Inflammatory macrophage (primary cell): ENCODE measurements at regions not wholly inside any gene's neighbourhood (a gene's known extent, or its start where the extent isn't known, plus 50 kb on each side); places are given as distances from the start of the nearest gene placed in this dataset.
A peak's percentile ranks its signal among the peaks of the same experiment; 100 is the strongest.
"Not testable (repeated sequence)": the region's sequence is repeated elsewhere in the genome, so short reads cannot be mapped to it uniquely, and the experiment has no call there.

ENCODE experiments used
- DNase-seq, 2 donors: peaks; one replicate each; pipeline ENCODE4 v3.0.0-alpha.2; 2020 to 2022

DNA sequence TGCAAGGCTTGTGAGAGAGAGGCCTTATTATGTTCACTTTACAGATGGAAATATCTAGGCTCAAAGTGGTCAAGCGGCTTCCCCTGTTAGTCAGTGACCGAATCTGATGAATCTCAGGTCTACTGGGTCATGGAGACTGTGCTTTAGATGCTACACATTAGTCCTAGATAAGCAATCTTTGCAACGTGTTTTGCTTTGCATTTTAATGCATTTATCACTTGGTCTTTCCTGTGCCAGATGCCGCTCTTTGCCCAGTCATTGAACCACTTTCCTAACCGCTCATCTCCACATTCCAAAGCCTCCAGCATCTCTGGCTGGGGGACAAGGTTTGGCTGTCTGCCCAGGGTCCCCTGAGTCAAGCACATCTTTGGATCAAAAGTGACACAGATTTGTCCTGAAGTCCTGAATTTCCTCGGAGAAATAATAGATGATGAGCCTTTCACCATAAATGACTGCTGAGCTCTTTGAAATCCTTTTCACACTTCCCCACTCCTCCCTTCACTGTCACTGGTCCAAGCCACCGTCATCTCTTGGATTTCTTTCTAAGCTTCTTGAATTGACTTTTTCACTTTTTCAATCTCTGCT, 96.0 kb upstream of the USP24 start:
- no peak for DNase-seq

DNA sequence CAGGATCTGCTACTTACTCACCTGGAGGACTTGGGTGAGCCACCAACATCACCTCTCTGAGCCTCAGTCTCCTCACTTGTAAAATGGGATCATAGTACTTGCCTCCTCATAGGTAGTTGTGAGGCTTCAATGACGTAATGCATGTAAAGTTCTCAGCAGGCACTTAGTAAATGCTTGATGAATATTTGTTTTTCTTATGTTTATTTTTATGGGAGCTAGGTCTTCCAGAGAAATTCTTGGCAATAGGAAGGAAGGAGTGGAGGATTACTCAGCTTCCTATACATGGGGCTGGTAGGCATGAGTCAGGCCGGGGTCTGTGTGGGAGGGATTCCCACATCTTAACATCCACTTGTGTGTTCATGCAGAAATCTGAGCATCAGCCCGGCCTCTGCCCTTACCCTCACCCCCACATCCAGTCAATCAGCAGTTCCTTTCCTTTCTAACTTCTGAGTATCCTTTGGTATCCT, 95.4 kb upstream of the USP24 start:
- DNase-seq: peak; percentile 80 to 95

DNA sequence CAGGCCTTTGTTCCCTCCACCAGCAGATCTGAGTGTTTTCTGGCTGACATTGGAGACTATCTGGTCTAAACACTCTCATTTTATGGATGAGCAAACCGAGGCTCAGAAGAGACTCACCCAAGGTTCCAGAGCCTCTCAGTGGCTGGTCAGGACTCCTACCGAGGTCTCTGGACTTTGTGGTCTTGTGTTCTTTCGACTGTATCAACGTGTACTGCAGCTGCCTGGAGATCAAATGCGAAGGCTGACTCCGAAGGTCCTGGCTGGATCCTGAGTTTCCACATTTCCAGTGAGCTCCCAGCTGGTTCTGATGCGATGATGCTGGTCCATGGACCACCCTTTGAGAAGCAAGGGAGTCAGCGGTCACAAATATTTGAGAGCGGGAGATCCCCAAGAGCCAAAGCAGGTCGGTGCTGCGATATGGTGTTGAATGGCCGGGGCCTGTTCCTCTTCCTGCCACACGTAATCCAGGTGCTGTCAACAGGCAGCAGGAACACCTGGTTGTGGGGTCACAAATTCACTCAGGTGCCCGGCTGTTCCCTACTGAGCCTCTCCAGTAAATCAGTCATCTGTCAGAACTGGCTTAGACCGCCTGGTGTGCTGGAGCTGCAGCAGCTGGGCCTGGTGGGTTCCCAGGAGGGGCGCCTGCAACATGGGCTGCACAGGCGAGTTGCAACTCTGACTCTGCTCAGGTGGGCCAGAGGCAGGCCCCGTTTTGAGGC, 94.8 kb upstream of the USP24 start:
- no peak for DNase-seq

DNA sequence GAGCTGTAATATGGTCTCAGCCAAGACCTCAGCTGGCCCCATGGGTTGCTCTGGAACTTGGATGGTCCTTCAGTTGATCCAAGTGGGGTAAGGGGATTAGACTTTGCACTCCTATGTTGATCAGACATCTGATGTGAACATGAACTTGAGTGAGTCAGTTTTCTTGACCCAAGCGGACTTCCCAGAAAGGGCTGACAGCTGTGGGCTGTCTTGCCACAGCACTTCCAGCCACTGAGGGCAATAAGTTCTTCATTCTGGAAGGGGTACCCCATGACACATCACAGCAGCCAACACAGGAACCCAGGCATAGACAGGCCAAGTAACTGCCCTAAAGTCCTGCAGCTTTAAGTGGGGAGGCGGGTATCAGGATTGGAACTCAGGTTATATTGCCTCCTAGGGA, 93.9 kb upstream of the USP24 start:
- DNase-seq: peak; percentile 67 to 89

DNA sequence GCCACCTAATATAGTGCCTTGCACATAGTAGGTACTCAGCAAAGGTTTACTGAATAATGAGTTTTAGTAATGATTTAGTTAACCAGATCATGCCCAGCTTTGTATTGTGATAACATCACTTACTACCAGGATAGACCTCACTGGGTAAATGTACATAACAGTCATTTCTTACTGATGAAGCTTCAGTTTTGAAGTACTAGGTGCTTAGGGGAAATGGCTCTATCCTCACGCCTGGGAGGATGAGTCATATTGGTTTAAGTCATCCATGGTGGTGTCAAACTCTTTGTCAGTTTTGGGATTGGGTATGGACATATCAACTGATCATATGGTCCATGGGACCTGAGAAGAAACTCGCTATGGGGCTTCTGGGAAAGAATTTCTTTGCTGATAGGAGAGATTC, 90.6 kb upstream of the USP24 start:
- DNase-seq: peak in 1 of 2 donors; percentile 17

DNA sequence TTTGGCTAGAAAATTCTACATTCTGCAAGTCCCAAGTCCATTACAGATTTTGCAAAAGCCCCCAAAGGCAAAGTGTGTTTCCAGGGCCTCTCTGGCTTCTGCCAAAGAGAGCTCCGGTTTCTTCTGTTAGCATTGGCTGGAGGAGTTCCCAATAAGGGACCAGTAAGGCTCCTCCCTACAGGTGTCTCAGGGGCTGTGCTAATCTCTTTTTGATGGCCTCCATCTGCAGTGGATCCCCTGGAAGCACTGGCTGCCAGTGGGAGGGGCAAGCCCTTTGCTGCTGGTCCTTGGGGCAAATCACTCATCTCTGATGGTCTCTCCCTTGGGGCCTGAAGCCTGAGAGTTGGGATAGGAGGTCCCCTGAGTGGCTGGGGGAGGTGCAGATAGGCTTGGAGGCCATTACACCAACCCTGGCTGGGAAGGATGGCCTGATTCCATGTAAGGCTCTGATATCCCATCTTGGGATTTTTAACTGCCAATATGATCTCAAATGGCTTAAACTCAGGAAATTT, 89.1 kb upstream of the USP24 start:
- DNase-seq: no peak

DNA sequence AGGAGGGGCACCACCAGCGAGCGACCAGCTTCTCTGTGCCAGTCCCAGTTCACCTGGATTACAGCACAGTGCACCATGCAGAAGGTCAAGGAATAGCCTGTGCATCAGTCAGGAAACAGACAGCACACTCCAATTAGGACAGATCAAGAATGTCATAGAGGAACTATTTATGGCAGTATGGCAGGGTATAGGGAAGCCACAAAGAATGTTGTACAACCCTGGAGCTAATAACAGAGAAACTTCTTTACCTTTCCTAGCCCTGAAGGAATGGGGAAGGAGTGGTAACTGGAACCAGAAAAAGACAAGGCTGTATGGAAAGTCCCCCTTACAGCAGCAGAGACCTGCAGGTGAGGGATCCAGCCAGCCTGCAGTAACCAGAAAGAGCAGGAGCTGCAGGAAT, 87.8 kb upstream of the USP24 start:
- no peak for DNase-seq

DNA sequence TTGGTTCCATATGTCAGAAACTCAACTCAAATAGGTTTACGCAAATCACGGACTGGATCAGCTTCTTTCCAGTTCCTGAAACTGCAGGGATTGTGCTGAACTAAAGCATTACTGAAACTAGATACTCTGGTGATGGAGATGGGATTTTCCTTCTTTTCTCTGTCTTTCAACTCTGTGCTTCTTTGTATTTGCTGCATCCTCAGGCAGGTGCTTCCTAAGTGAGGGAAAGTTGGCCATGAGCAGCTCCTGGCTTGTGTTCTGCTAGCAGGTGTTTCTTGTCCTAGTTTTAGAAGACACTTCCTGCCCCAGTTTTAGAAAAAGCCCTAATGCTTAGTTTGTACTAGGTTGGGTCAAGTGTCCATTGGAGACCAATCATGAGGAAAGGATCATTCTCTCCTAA, 86.7 kb upstream of the USP24 start:
- no peak for DNase-seq

DNA sequence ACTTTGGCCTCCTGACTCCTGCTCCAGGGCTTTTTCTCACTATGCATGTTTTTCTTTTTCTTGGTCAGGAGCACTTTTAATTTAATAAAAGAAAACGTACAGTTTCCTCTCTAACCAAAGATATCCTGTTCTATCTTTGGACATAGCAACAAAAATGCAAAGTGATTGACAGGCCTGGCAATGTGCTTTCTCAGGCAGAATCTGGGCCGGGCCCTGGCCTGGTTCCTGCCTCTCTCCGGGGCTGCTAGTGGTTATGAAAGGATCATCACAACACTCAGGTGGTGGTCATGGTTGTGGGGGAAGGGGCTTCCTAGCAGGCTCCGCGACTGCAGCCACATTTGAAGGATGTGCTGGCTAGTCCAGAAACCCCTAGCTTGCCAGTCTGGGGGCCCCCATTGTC, 85.8 kb upstream of the USP24 start:
- DNase-seq: no peak

DNA sequence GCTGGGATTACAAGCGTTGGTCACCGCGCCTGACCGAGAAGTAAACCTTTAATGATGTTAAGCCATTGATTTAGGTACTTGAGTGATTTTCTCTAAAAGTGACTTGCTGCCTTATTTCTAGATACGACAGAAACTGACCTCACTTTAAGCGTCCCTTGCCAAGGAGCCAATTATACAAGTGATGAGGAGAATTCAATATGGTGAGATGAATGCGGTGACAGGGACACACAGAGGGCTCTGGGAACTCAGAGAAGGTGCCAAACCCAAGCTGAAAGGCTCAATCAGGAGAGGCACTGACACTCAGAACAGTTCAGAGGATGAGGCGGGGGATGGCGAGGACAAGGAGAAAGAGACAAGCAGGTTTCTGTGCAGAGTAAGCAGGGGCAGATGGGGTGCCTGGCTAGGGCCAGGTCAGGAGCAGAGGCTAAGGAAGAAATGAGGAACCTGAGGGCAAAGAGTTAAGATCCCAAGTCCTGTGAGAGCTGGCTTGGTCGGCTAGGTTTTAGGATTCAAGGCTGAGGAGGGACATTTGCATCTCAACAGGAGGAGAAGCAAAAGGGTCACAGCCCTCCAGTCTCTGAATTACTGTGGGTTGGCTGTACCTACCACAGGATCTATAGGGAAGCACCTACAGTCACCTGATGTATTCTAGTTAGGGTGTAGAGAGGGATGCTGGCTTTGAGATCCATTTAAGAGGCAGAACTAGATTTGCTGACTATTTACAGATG, 83.2 kb upstream of the USP24 start:
- DNase-seq: no peak

DNA sequence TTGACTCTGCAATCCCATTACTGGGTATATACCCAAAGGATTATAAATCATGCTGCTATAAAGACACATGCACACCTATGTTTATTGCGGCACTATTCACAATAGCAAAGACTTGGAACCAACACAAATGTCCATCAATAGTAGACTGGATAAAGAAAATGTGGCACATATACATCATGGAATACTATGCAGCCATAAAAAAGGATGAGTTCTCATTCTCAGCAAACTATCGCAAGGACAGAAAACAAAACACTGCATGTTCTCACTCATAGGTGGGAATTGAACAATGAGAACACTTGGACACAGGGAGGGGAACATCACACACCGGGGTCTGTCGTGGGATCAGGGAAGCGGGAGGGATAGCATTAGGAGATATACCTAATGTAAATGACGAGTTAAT, 81.1 kb upstream of the USP24 start:
- not testable (repeated sequence) for DNase-seq

DNA sequence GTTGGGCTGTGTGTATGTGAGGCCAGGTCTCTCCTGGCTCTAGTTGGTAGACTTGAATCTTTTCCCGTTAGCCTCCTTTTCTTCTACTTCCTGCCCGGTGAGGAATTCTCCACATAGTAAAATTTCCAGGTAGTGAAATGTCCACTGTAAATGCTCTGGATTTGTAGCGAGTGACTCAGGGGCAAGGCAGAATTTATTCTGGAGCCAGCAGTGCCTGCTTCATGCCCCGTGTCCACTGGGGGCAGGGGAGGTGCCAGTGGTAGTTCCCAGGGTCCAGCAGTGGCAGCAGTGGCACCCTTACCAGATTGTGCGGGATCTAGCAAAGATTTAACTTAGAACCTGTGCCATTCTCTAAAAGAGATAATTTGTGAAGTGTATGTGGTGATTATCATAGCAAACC, 74.5 kb upstream of the USP24 start:
- DNase-seq: no peak

DNA sequence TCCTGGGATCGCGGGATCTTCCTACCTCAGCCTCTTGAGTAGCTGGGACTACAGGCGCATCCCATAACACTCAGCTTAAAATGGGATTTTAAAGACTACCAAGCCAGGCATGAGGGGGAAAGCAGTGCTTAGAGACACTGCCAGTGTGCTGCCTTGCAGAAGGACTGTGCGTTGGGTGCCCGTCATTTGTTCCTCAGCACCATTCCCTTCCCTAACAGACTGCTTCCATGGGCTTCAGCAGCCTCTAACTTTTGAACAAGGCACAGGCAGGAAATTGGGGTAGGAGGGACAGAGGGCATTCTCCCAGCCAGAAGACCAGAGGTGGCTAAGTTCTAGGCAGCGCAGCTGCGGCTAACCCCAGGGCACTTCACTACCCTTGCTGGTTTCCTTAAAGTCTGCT, 73.9 kb upstream of the USP24 start:
- DNase-seq: no peak

DNA sequence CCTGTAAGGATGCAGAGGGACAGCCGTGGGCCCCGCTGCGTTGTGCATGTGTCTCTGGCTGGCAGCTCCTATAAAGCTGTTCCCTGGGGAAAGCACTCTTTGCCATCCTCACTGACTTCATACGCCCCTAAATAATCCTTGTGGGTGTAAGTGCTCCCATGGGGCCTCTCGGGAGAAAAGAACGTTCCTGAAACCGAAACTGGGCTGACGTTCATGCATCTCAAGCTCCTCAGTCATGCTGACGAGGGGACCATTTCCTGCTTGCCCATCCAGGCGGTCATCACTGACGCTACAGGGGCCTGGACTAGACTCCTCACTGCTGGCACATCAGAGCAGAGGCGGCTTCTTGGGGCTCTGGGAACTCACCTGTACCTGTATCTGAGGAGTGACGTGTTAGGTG, 73.1 kb upstream of the USP24 start:
- no peak for DNase-seq

DNA sequence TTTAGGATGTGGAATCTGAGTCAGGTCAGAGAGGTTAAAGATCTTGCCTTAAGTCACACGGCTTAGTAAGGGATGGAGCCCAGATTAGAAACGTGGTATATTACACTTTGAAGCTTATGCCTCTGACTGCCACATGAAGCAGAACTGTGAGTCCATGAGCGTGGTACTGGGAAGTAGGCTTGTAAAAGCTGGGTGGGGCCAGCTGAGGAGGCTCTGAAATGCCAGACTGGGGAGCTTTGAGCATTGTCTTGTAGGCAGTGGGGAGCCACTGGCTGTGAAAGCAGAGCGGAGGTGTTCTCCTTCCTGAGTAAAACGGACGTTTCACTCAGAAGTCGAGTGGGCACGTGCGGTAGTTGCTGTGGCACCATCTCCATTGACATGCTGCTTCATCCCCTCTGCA, 72.6 kb upstream of the USP24 start:
- no peak for DNase-seq

DNA sequence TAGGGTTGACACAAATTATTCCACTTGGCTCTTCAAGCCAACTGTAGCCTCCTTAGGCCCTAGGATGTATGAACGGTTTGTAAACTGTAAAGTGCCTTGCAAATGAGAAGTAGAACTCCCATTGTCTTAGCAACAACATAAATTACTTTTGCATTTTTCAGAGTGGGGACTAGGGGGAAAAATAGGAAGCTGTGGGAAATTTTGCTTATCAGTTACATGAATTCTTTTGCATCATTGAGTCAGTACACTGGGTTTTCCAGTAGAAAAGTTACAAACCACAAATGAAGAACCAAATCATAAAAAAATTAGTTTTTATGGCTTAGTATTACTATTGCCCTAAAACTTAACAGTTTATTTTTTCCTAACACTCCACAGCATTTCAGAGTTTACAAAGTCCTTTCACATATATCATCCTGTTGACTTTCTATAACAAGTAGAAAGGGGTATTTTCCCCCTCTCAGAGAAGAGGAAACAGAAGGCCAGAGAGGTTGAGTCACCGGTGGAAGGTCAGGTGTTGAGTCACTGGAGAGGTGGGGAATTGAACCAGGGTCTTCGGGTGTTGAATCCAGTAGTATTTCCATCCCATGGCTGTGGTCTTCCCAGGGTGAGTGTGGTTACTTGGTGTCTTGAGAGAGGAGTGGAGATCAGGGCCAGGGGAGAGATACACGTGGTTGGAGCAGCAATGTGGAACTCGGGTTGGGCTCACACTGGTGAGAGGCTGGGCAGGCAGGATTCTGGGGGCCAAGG, 71.9 kb upstream of the USP24 start:
- no peak for DNase-seq

DNA sequence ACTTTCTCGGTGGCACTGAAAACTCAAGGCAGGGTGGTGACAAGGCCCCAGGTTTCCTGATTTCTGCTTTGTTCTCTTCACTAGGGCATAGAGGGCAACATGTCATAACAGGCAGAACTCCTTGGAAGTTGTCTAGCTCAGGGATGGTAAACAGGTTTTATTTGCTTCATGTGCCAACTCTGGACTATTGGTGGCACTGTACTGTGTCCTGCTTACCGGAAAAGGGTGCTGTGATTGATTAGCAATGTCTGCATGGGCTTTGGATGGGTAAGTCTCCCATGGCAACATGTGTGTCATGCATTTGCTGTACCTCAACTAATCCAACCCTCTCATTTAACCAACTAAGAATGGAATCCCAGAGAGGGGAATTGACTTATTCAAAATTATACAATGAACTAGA, 70.7 kb upstream of the USP24 start:
- no peak for DNase-seq

DNA sequence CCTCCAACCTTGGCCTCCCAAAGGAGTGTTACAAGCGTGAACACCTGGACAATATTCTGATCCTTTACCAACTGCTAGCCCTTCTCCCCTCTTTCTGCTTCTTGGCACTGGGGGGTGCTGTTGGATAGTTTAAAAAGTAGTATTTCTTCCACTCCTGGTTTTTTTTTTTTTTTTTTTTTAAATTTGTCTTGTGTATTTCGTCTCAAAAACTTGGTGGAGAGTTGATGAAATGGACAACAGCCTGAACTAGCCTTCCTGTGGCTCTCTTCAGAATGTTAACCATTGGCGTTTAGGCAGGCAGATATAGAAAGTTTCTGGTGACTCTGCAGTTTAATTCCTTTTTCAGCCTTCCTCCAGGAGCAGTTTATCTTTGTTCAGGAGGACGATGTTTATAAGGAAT, 69.7 kb upstream of the USP24 start:
- DNase-seq: peak; percentile 28 to 38

DNA sequence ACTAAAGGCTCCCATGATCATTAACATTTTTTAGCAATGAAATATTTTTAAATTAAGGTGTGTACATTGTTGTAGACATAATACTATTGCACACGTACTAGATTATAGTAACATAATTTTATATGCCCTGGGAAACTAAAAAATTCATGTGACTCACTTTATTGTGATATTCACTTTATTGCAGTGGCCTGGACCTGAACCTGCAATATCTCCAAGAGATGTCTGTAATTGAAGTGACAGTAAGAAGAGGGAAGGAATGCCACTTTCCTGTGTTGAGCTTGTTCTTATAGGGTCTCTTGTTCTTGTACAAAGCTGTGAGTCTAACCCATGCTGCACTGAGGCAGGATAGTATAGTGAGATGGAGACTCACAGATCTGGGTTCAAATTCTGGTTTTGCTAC, 66.9 kb upstream of the USP24 start:
- no peak for DNase-seq

DNA sequence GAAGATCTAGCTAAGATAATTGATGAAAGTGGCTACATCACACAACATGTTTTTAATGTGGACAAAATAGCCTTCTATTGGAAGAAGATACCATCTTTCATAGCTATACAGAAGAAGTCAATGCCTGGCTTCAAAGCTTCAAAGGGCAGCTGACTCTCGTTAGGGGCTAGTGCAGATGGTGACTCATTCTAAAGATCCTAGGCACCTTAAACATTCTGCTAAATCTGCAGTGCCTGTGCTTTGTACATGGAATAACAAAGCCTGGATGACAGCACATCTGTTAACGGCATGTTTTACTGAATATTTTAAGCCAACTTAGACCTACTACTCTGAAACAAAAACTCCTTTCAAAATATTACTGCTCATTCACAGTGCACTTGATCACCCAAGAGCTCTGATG, 65.6 kb upstream of the USP24 start:
- DNase-seq: no peak

DNA sequence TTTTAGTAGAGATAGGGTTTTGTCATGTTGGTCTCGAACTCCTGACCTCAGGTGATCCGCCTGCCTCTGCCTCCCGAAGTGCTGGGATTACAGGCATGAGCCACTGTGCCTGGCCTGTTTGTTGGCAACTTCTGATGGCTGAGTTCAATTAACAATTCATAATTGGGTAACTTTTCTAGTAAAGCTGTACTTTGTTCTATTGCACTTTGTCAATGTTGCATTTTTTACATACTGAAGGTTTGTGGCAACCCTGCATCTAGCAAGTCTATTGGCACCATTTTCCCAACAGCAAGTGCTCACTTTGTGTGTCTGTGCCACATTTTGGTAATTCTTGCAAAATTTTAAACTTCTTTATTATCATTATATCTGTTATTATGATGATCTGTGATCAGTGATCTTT, 64.5 kb upstream of the USP24 start:
- DNase-seq: no peak

DNA sequence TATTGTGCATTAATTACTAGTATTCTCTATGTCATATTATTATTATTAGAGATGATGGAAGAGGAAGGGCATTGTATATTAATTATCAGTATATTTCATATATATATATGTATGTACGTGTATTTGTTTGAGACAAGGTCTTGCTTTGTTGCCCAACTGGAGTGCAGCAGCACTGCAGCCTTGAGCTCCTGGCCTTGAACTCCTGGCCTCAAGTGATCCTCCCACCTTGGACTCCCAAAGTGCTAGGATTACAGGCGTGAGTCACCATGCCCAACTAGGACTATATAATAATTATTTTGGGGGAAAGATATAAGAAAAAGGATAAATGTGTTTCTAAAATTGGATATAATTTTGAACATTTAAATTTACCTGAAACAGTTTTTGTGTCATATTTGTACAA, 63.2 kb upstream of the USP24 start:
- DNase-seq: no peak
